ENCODE measurements at regions not wholly inside any gene's neighbourhood (a gene's known extent, or its start where the extent isn't known, plus 50 kb on each side); places are given as distances from the start of the nearest gene placed in this dataset.

- TF ChIP-seq CTCF (IDR thresholded peaks at IDR 0.05) = no peak
- TF ChIP-seq POLR2A (IDR thresholded peaks at IDR 0.05) = no peak
Measured at GRCh38 chr13:34044041-34044440, 226.1 kb downstream of the RFC3 start.
